Endothelial cell of umbilical vein (primary cell): ENCODE measurements at regions not wholly inside any gene's neighbourhood (a gene's known extent, or its start where the extent isn't known, plus 50 kb on each side); places are given as distances from the start of the nearest gene placed in this dataset.

Source experiments
- BruUV-seq: library from RNA; stranded (reverse); fragments of 400-500 nt; replicated peaks from 2 replicates; lab custom pipeline; 2021; lab: Mats Ljungman, UMichigan
- CTCF ChIA-PET: fragments of 300-600, 350-600 bp; sonication (Branson Sonifier 250); formaldehyde crosslinking; loops from one replicate; lab custom pipeline; 2021; ENCODE audit warnings: antibody characterized with exemption, inconsistent platforms; lab: Charles Lee
- POLR2A ChIA-PET: fragments of 300-600, 350-600 bp; sonication (Branson Sonifier 250); formaldehyde crosslinking; loops from one replicate; lab custom pipeline; 2021; ENCODE audit warnings: antibody characterized with exemption, inconsistent platforms; lab: Charles Lee
- DNase-seq: peaks from one replicate; pipeline ENCODE4 v3.0.0-alpha.2; 2011; ENCODE audit warnings: low read depth, low spot score
- FAIRE-seq: peaks from 2 replicates; lab custom pipeline; 2011; peaks lifted over from hg19 to GRCh38; lab: Jason Lieb, UNC
- H2AFZ ChIP-seq: 2 replicates; pipeline ENCODE4 v1.6.0; 2012; ENCODE audit warnings: low read depth, low read length, control low read depth, inconsistent platforms
- H3K27ac ChIP-seq: 2 replicates; pipeline ENCODE4 v1.5.1; 2011; ENCODE audit warnings: low read depth, mild to moderate bottlenecking, control low read depth, low read length, moderate library complexity; ENCODE audit not compliant: insufficient read depth
- H3K27me3 ChIP-seq, 2 experiments: 2 replicates each; pipeline versions ENCODE4 v1.6.0 to v1.6.1; 2011; ENCODE audit warnings: low read length in 2 of 2, mixed read lengths in 1 of 2; ENCODE audit not compliant: control insufficient read depth in 2 of 2, insufficient read depth in 2 of 2
- H3K36me3 ChIP-seq, 2 experiments: 2 replicates in 1 of 2; 3 replicates in 1 of 2; pipeline ENCODE4 v1.5.1; 2011; ENCODE audit warnings: low read length in 2 of 2, mild to moderate bottlenecking in 1 of 2, moderate library complexity in 1 of 2; ENCODE audit not compliant: control insufficient read depth in 2 of 2, insufficient read depth in 2 of 2; ENCODE audit errors: extremely low read depth in 1 of 2
- H3K4me1 ChIP-seq: 3 replicates; pipeline ENCODE4 v1.5.1; 2011; ENCODE audit warnings: mild to moderate bottlenecking, low read length; ENCODE audit not compliant: control insufficient read depth, insufficient read depth; ENCODE audit errors: extremely low read depth
- H3K4me2 ChIP-seq: 2 replicates; pipeline ENCODE4 v1.6.1; 2011; ENCODE audit warnings: low read length, control low read depth, mixed read lengths; ENCODE audit not compliant: insufficient read depth
- H3K4me3 ChIP-seq, 3 experiments: fragments of 200-600 bp in 1 of 3; sonication (generic), shearing (Covaris generic) in 1 of 3; replicated peaks in 1 of 3; 2 replicates each; pipeline ENCODE4 v1.5.1; 2011 to 2016; ENCODE audit warnings: control low read depth in 3 of 3, low read length in 3 of 3, mild to moderate bottlenecking in 2 of 3, inconsistent platforms in 1 of 3, low read depth in 1 of 3, moderate library complexity in 1 of 3; ENCODE audit not compliant: insufficient read depth in 1 of 3
- H3K79me2 ChIP-seq: 2 replicates; pipeline ENCODE4 v1.6.0; 2012; ENCODE audit warnings: low read length, inconsistent platforms; ENCODE audit not compliant: control insufficient read depth, insufficient read depth
- H3K9ac ChIP-seq: replicated peaks from 2 replicates; pipeline ENCODE3; 2011; ENCODE audit warnings: low read length, control low read depth; ENCODE audit not compliant: insufficient read depth; ENCODE audit errors: extremely low read depth
- H3K9me1 ChIP-seq: replicated peaks from 3 replicates; pipeline ENCODE4 v1.6.0; 2011; ENCODE audit warnings: mild to moderate bottlenecking, low read length; ENCODE audit not compliant: control insufficient read depth, insufficient read depth; ENCODE audit errors: extremely low read depth
- H3K9me3 ChIP-seq: replicated peaks from 2 replicates; pipeline ENCODE4 v1.5.1; 2012; ENCODE audit warnings: low read length, inconsistent platforms; ENCODE audit not compliant: control insufficient read depth, insufficient read depth
- H4K20me1 ChIP-seq: replicated peaks from 2 replicates; pipeline ENCODE3; 2011; ENCODE audit warnings: mild to moderate bottlenecking, low read length; ENCODE audit not compliant: control insufficient read depth, insufficient read depth; ENCODE audit errors: extremely low read depth
- CTCF ChIP-seq, 2 donors: IDR thresholded peaks; 1 replicate in 1 of 2; 2 replicates in 1 of 2; pipeline ENCODE4 v1.5.1; 2011; ENCODE audit warnings: low read length in 2 of 2, mild to moderate bottlenecking in 2 of 2, moderate library complexity in 2 of 2, control low read depth in 1 of 2, inconsistent platforms in 1 of 2, low read depth in 1 of 2; ENCODE audit not compliant: insufficient read depth in 1 of 2; ENCODE audit errors: extremely low read depth in 1 of 2
- EZH2 ChIP-seq: IDR thresholded peaks from 2 replicates; pipeline ENCODE4 v1.6.1; 2012; ENCODE audit warnings: borderline replicate concordance, low read depth, mild to moderate bottlenecking, moderate library complexity, low read length, inconsistent platforms; ENCODE audit not compliant: severe bottlenecking
- FOS ChIP-seq: IDR thresholded peaks from 2 replicates; pipeline ENCODE4 v1.6.1; 2011; ENCODE audit warnings: mild to moderate bottlenecking, low read length, moderate library complexity, borderline replicate concordance; ENCODE audit not compliant: insufficient read depth
- JUN ChIP-seq: IDR thresholded peaks from 2 replicates; pipeline ENCODE4 v1.6.1; 2011; ENCODE audit warnings: borderline replicate concordance, low read depth; ENCODE audit not compliant: insufficient read length, insufficient read depth
- MAX ChIP-seq: IDR thresholded peaks from 2 replicates; pipeline ENCODE4 v1.6.1; 2011; ENCODE audit not compliant: insufficient read depth, insufficient read length
- POLR2A ChIP-seq: IDR thresholded peaks from 2 replicates; pipeline ENCODE4 v1.6.1; 2012; ENCODE audit warnings: low read depth, mild to moderate bottlenecking, control low read depth, low read length
- POLR2AphosphoS5 ChIP-seq: IDR thresholded peaks from 2 replicates; pipeline ENCODE4 v1.6.1; 2012; ENCODE audit warnings: low read depth, mild to moderate bottlenecking, control low read depth, low read length, moderate library complexity; ENCODE audit not compliant: insufficient read depth
- dilution Hi-C: fragments of 300-500 bp; cut with MboI; formaldehyde crosslinking; loops from one replicate; pipeline ENCODE4 v1.15.0; 2019; ENCODE audit warnings: low sequenced_read_pairs; ENCODE audit not compliant: extremely low pct_ligation_motif_present
- intact Hi-C: fragments of 100-400 bp; cut with micrococcal nuclease; formaldehyde crosslinking; loops from one replicate; pipeline ENCODE4 v1.10.0; 2022

- Histone ChIP-seq H3K27ac (no peak overlapping the region), H3K4me1 (no peaks in the 10 kb centered on the region), H3K79me2 (no peaks in the 10 kb centered on the region), H3K27me3 (no peaks in the 10 kb centered on the region), H3K9me3 (no peaks in the 10 kb centered on the region), H3K9me1 (no peaks in the 10 kb centered on the region), H3K9ac (no peak overlapping the region), H2AFZ (no peak overlapping the region), H3K36me3 (no peaks in the 10 kb centered on the region), H4K20me1 (no peaks in the 10 kb centered on the region), H3K4me3 (no peak overlapping the region), H3K4me2 (no peak overlapping the region)
- DNase-seq = no peak
- dilution Hi-C loops = no loop called here
- no TSS peak for BruUV-seq
- intact Hi-C loops = no loop called here
- ChIA-PET CTCF (no interaction called here), POLR2A (no interaction called here)
- FAIRE-seq = no peak
- no peak for TF ChIP-seq POLR2A
- no peak for TF ChIP-seq POLR2AphosphoS5
- TF ChIP-seq CTCF (IDR thresholded peaks at IDR 0.05; ENCODE audit: extremely low read depth in 1 of 2, insufficient read depth in 1 of 2, low read depth in 1 of 2, low read length in 2 of 2) = no peak
- no peak for TF ChIP-seq EZH2
- TF ChIP-seq FOS = no peak
- TF ChIP-seq JUN = no peak
- no peak for TF ChIP-seq MAX
Measured at GRCh38 chr12:13597837-13598236, 383.6 kb downstream of the GRIN2B start.
